Tibial nerve (tissue), 3 donors: ENCODE measurements at regions not wholly inside any gene's neighbourhood (a gene's known extent, or its start where the extent isn't known, plus 50 kb on each side); places are given as distances from the start of the nearest gene placed in this dataset.

Experiments
- POLR2A ChIP-seq, 2 donors: fragments of 450-650 bp; IDR thresholded peaks; one replicate each; pipeline ENCODE4 v1.6.1; 2017; ENCODE audit warnings: antibody characterized with exemption in 2 of 2, mild to moderate bottlenecking in 2 of 2, moderate library complexity in 2 of 2
- TF ChIP-seq, protein P1 (sequence below), 5 experiments: fragments of 200-600 bp in 3 of 5; fragments of 450-650 bp in 2 of 5; sonication (generic) in 3 of 5; IDR thresholded peaks; one replicate each; pipeline ENCODE4 v1.5.1; 2016 to 2019; ENCODE audit warnings: antibody characterized with exemption in 5 of 5, mild to moderate bottlenecking in 3 of 5, moderate library complexity in 2 of 5

DNA sequence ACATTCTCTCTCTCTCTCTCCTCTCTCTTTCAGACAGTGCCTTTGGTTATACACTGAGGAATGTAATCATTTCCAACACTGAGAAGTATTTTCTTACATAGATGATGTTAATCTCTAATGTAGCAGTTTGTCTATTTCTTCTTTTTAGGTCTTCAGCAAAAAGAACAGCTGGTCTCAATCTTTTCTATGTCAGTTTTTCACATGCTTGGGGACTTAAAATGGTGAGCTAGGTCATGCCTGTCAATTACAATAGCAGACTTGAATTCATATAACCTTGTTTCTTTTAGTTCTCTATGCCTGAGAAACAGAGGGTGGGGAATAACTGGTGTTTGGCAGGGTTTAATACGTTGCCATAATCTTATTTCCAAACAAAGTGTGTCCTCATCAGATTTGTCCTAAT is 786.2 kb downstream of the SQOR start:
- TF ChIP-seq, protein P1, sequence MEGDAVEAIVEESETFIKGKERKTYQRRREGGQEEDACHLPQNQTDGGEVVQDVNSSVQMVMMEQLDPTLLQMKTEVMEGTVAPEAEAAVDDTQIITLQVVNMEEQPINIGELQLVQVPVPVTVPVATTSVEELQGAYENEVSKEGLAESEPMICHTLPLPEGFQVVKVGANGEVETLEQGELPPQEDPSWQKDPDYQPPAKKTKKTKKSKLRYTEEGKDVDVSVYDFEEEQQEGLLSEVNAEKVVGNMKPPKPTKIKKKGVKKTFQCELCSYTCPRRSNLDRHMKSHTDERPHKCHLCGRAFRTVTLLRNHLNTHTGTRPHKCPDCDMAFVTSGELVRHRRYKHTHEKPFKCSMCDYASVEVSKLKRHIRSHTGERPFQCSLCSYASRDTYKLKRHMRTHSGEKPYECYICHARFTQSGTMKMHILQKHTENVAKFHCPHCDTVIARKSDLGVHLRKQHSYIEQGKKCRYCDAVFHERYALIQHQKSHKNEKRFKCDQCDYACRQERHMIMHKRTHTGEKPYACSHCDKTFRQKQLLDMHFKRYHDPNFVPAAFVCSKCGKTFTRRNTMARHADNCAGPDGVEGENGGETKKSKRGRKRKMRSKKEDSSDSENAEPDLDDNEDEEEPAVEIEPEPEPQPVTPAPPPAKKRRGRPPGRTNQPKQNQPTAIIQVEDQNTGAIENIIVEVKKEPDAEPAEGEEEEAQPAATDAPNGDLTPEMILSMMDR (IDR thresholded peaks at IDR 0.05), result no peak
- TF ChIP-seq POLR2A (IDR thresholded peaks at IDR 0.05), result no peak
